ENCODE measurements at regions not wholly inside any gene's neighbourhood (a gene's known extent, or its start where the extent isn't known, plus 50 kb on each side); places are given as distances from the start of the nearest gene placed in this dataset.
"Not testable (repeated sequence)": the region's sequence is repeated elsewhere in the genome, so short reads cannot be mapped to it uniquely, and the experiment has no call there.

- not testable (repeated sequence) for DNase-seq
These were observed 67.4 kb upstream of the ZNF169 start for GRCh38 chr9:94191706-94192105.

DNA sequence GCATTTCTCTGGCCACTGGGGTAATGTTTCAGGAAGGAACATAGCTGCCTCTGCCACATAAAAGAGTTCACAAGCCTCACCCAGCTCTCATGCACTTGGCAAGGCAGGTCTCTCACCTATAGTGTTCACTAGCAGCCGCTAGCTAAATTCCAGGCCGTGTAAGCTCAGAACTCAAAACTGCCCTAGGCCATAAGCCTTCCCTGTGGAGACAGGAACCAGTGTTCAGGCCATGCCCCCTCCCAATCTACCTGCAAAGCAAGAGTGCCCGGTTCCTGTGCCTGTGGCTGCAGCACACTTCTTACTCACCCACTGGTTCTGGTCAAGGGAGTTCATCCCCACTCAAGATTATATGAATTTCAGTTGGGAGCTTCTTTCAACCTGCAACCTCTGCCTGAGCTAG is 60.7 kb upstream of the ZNF169 start:
- no peak for DNase-seq

- DNase-seq: no peak
These were observed 59.3 kb upstream of the ZNF169 start for GRCh38 chr9:94199776-94200175.

- no peak for DNase-seq
These were observed 54.9 kb upstream of the ZNF169 start for GRCh38 chr9:94204174-94204573.

DNA sequence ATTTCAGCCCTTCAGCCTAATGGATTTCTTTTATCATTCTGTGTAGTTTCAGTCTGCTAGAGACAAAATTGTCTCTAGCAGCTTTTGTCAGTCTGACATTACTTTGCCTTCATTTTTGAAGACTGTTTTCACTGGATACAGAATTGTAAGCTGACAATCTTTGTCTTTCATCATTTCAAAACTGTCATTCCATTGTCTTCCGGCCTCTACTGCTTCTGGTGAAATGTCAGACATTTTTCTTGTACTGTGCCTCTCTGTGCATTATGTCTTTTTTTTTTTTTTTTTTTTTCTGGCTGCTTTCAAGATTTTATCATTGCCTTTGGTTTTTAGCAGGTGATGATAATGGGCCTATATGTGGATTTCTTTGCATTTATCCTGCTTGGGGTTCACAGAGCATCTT is 51.3 kb upstream of the ZNF169 start:
- DNase-seq: no peak

Data from activated CD4-positive, alpha-beta T cell treated with anti-CD3 and anti-CD28 coated beads, Interleukin-2, amount 50 U/mL, for 4 hours (primary cell).